Stimulated activated naive B cell treated with anti-CD40 and anti-IgM and Interleukin-4, amounts not matched to agents 10 μg/mL and 1 μg/mL and 100 μg/mL, for 72 hours (primary cell): ENCODE measurements at regions not wholly inside any gene's neighbourhood (a gene's known extent, or its start where the extent isn't known, plus 50 kb on each side); places are given as distances from the start of the nearest gene placed in this dataset.
"Not testable (repeated sequence)": the region's sequence is repeated elsewhere in the genome, so short reads cannot be mapped to it uniquely, and the experiment has no call there.

Experiments
- ATAC-seq, 2 donors: fragments of 150-1000 bp; cut with Tn5 transposase; replicated peaks; 2 replicates each; pipeline ENCODE4 v1.10.0; 2021; ENCODE audit warnings: moderate library complexity in 1 of 2
- DNase-seq: peaks from one replicate; pipeline ENCODE4 v3.0.0; 2021
- H3K27ac Mint-ChIP-seq: one replicate; pipeline ENCODE4 v1.8.0; 2022; ENCODE audit warnings: mild to moderate bottlenecking, mixed read lengths
- H3K27me3 Mint-ChIP-seq, 2 donors: one replicate each; pipeline ENCODE4 v1.8.0; 2022; ENCODE audit warnings: mixed read lengths in 2 of 2
- H3K36me3 Mint-ChIP-seq, 2 donors: one replicate each; pipeline ENCODE4 v1.8.0; 2022; ENCODE audit warnings: mixed read lengths in 2 of 2, mild to moderate bottlenecking in 1 of 2
- H3K4me1 Mint-ChIP-seq, 2 donors: one replicate each; pipeline ENCODE4 v1.8.0; 2022; ENCODE audit warnings: mixed read lengths in 2 of 2, mild to moderate bottlenecking in 1 of 2
- H3K4me3 Mint-ChIP-seq, 2 donors: one replicate each; pipeline ENCODE4 v1.8.0; 2022; ENCODE audit warnings: mild to moderate bottlenecking in 2 of 2, mixed read lengths in 2 of 2, moderate library complexity in 1 of 2
- H3K9me3 Mint-ChIP-seq, 2 donors: one replicate each; pipeline ENCODE4 v1.8.0; 2022; ENCODE audit warnings: mixed read lengths in 2 of 2, mild to moderate bottlenecking in 1 of 2

GRCh38 chr6:56719315-56720058 is 76.8 kb upstream of the DST start:
- H3K4me3 Mint-ChIP-seq, ATAC-seq, DNase-seq, H3K36me3 Mint-ChIP-seq, H3K4me1 Mint-ChIP-seq, H3K9me3 Mint-ChIP-seq, H3K27me3 Mint-ChIP-seq: not testable (repeated sequence)
- H3K27ac Mint-ChIP-seq: peak overlapping the region; percentile 63

DNA sequence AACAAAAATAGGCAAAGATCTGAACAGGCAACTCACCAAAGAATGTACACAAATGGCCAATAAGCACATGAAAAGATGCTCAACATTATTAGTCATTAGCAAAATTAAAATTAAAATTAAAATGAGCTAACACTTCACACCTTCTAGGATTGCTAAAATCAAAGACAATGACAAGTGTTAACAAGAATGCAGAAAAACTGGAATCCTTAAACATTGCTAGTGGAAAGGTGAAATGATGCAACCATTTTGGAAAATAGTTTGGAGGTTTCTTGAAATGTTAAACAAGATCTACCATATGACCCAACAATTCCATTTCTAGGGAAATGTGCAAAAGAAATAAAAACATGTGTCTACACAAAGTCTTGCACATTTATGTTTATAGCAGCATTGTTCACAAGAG is 75.5 kb upstream of the DST start:
- Mint-ChIP-seq H3K36me3 (no peaks in the 10 kb centered on the region), H3K9me3 (peaks cover 5 to 10% of the 10 kb centered on the region in 2 donors), H3K4me3 (no peak overlapping the region), H3K4me1 (no peaks in the 10 kb centered on the region), H3K27me3 (peaks cover 5 to 7% of the 10 kb centered on the region in 2 donors), H3K27ac (no peak overlapping the region)
- ATAC-seq (no peak), DNase-seq (no peak)

DNA sequence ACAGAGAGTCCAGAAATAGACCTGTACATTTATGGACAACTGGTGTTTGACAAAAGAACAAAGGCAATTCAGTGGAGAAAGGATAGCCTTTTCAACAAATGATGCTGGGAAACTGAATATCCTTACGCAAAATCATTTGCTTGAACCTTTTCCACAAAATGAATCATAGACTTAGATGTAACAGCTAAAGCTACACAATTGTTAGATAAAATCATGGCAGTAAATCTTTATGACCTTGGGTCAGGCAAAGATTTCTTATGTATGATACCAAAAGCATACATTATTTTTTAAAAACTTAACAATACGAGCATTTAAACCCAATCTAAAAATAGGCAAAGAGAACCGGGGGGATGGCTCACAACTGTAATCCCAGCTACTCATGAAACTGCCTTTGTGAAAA is 73.5 kb upstream of the DST start:
- H3K27ac Mint-ChIP-seq: no peak overlapping the region
- no peak overlapping the region for H3K4me3 Mint-ChIP-seq
- ATAC-seq: no peak
- H3K4me1 Mint-ChIP-seq: no peaks in the 10 kb centered on the region
- peaks cover 5 to 10% of the 10 kb centered on the region in 2 donors for H3K9me3 Mint-ChIP-seq
- H3K27me3 Mint-ChIP-seq: peaks cover 5 to 7% of the 10 kb centered on the region in 2 donors
- no peak for DNase-seq
- no peaks in the 10 kb centered on the region for H3K36me3 Mint-ChIP-seq

GRCh38 chr6:56715741-56716140 is 73.1 kb upstream of the DST start:
- Mint-ChIP-seq H3K9me3 (peaks cover 5 to 10% of the 10 kb centered on the region in 2 donors), H3K4me1 (no peaks in the 10 kb centered on the region), H3K4me3 (no peak overlapping the region), H3K27ac (no peak overlapping the region), H3K27me3 (peaks cover 5 to 7% of the 10 kb centered on the region in 2 donors), H3K36me3 (no peaks in the 10 kb centered on the region)
- DNase-seq (no peak), ATAC-seq (no peak)

DNA sequence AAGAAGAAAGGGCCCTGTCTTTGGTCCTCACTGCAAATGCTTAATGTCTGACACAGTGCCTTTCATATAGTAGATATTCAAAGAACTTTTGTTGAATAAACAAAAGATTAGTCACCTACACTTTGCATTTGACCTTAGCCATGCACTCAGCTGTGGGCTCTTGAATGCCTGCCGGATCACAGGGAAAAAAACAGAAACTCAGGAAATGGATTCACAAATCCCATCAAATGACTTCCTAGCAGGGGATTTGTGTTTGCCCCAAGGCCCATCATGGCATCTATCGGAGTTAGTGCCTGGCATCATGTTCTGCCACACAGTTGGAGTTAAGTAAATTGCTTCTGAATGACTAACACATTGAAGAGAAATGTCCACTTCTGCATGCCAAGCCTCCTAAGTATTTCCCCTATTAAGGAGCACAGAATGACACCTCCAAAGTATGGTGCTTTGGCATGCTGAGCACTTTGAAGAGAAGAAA is 72.3 kb upstream of the DST start:
- DNase-seq (no peak), ATAC-seq (no peak)
- peaks cover 5 to 7% of the 10 kb centered on the region in 2 donors for H3K27me3 Mint-ChIP-seq
- no peak overlapping the region for H3K27ac Mint-ChIP-seq
- peaks cover 5 to 9% of the 10 kb centered on the region in 2 donors for H3K9me3 Mint-ChIP-seq
- no peaks in the 10 kb centered on the region for H3K4me1 Mint-ChIP-seq
- H3K36me3 Mint-ChIP-seq: no peaks in the 10 kb centered on the region
- no peak overlapping the region for H3K4me3 Mint-ChIP-seq

DNA sequence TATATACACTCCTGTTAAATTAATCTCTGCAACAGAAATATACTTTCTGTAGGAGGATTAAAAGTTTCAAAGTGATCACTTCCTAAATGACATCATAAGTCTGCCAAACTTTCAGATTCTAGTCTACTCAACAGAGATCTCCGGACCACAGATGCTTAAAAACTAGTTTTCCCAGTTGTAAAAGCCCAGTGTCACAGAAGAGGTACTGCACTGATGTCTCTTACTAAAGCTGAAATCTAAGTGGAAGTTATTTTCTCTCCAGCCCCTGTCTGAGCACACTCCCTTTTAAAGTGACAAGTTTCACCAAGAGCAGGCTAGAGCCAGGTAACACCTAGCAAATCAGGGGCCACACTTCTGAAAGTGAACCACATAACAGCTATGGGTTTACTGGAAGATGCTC is 71.6 kb upstream of the DST start:
- DNase-seq: no peak
- Mint-ChIP-seq H3K27ac (no peak overlapping the region), H3K4me3 (no peak overlapping the region), H3K27me3 (peaks cover under 1 to 7% of the 10 kb centered on the region in 2 donors), H3K36me3 (no peaks in the 10 kb centered on the region), H3K9me3 (peaks cover 0 to 4% of the 10 kb centered on the region in 2 donors), H3K4me1 (no peaks in the 10 kb centered on the region)
- no peak for ATAC-seq

- ATAC-seq: no peak
- H3K36me3 Mint-ChIP-seq: no peaks in the 10 kb centered on the region
Observed at GRCh38 chr6:56713254-56713672, 70.6 kb upstream of the DST start.

DNA sequence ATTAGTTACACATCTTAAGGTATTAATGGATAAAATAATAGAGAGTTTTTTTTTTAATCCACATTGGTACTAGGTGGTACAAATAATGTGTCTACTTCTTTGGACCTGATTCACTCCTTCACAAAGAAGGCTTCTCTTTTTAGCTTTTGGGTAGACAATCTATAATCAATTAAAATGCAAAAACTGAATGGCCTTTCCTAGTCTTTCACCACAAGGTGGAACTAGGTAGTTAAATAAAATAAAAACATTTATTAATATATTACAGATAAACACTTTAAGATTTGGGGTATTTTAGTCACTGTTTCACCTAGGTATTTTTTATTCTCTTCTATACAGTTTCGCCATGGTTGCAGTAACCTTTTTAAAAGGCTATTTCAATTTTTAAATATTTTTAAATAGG is 68.3 kb upstream of the DST start:
- Mint-ChIP-seq H3K4me3 (no peak overlapping the region), H3K4me1 (no peaks in the 10 kb centered on the region), H3K9me3 (no peaks in the 10 kb centered on the region), H3K27me3 (no peaks in the 10 kb centered on the region), H3K36me3 (no peaks in the 10 kb centered on the region), H3K27ac (no peak overlapping the region)
- no peak for ATAC-seq
- no peak for DNase-seq

More at GRCh38 chr6:56713254-56713672, 70.6 kb upstream of the DST start:
- no peaks in the 10 kb centered on the region for H3K9me3 Mint-ChIP-seq
- no peak overlapping the region for H3K4me3 Mint-ChIP-seq
- DNase-seq: no peak
- no peaks in the 10 kb centered on the region for H3K4me1 Mint-ChIP-seq
- no peak overlapping the region for H3K27ac Mint-ChIP-seq
- peaks cover 0 to under 1% of the 10 kb centered on the region in 2 donors for H3K27me3 Mint-ChIP-seq

DNA sequence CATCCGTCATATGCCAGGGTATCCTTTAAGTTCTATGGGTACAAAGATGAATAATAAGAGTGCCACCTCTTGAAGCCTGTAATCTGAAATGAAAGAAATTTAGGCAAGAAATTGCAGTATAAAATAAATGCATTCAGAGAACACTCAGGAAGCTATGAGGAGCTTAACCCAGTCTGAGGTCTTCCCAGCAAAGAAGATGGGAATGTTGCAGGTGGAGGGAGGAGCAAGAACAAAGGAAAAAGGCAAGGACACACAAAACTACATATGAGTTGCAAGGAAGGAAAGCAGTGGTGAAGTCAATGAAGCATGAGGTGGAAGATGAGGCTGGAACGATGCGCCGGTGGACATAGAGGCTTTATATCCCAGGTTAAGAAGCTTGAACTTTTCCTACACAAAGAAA is 67.0 kb upstream of the DST start:
- DNase-seq: no peak
- ATAC-seq: no peak
- H3K4me1 Mint-ChIP-seq: no peaks in the 10 kb centered on the region
- H3K4me3 Mint-ChIP-seq: no peak overlapping the region
- no peaks in the 10 kb centered on the region for H3K36me3 Mint-ChIP-seq
- no peaks in the 10 kb centered on the region for H3K9me3 Mint-ChIP-seq
- H3K27ac Mint-ChIP-seq: no peak overlapping the region
- no peaks in the 10 kb centered on the region for H3K27me3 Mint-ChIP-seq

- DNase-seq (no peak), ATAC-seq (no peak)
- no peaks in the 10 kb centered on the region for H3K36me3 Mint-ChIP-seq
- H3K4me1 Mint-ChIP-seq: no peaks in the 10 kb centered on the region
- no peak overlapping the region for H3K27ac Mint-ChIP-seq
- H3K4me3 Mint-ChIP-seq: no peak overlapping the region
- H3K27me3 Mint-ChIP-seq: no peaks in the 10 kb centered on the region
- no peaks in the 10 kb centered on the region for H3K9me3 Mint-ChIP-seq
Observed at GRCh38 chr6:56708810-56709597, 66.3 kb upstream of the DST start.

GRCh38 chr6:56706981-56707726 is 64.5 kb upstream of the DST start:
- H3K27me3 Mint-ChIP-seq: no peaks in the 10 kb centered on the region

DNA sequence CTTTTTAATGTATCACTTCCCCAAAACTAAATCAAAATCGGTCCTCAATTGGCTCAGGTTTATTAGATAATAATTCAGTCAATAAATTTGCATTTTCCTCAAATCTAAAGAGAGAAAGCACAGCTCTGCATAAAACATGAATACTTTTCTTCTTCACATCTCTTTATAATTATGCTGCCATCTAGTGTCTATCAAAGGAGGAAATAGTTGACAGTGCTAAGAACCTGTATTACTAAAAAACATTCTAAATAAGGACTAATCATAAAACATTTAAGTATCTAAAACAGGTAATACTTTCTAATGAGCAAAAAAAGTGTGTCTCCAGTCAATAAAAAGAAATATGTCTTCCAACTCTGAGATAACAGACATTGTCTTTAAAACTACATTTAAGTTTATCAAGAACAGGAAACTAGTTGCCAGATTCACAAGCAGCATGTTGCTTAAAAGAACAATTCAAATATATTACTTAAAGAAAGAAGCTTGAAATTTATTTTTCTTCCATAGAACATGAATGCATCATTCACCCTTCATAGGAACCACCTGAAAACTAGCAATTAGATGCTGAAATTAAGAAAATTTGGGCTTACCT is 56.5 kb upstream of the DST start:
- no peaks in the 10 kb centered on the region for H3K4me1 Mint-ChIP-seq
- peak in 1 of 2 donors; percentile 43 for ATAC-seq
- H3K9me3 Mint-ChIP-seq: peaks cover 0 to 2% of the 10 kb centered on the region in 2 donors
- no peak overlapping the region for H3K4me3 Mint-ChIP-seq
- DNase-seq: no peak
- no peak overlapping the region for H3K27ac Mint-ChIP-seq
- no peaks in the 10 kb centered on the region for H3K27me3 Mint-ChIP-seq
- H3K36me3 Mint-ChIP-seq: no peaks in the 10 kb centered on the region

More at GRCh38 chr6:56706981-56707726, 64.5 kb upstream of the DST start:
- ATAC-seq: no peak
- no peak overlapping the region for H3K27ac Mint-ChIP-seq
- H3K4me1 Mint-ChIP-seq: no peaks in the 10 kb centered on the region
- no peak for DNase-seq
- no peak overlapping the region for H3K4me3 Mint-ChIP-seq
- no peaks in the 10 kb centered on the region for H3K36me3 Mint-ChIP-seq
- H3K9me3 Mint-ChIP-seq: no peaks in the 10 kb centered on the region

- DNase-seq (no peak), ATAC-seq (no peak)
- Mint-ChIP-seq H3K36me3 (no peaks in the 10 kb centered on the region), H3K9me3 (peaks cover 0 to 2% of the 10 kb centered on the region in 2 donors), H3K4me3 (no peak overlapping the region), H3K27me3 (no peaks in the 10 kb centered on the region), H3K27ac (no peak overlapping the region), H3K4me1 (no peaks in the 10 kb centered on the region)
Observed at GRCh38 chr6:56695702-56696101, 53.0 kb upstream of the DST start.

GRCh38 chr6:56694002-56694401 is 51.3 kb upstream of the DST start:
- no peak overlapping the region for H3K27ac Mint-ChIP-seq

More at GRCh38 chr6:56694002-56694401, 51.3 kb upstream of the DST start:
- Mint-ChIP-seq H3K9me3 (peaks cover 0 to 2% of the 10 kb centered on the region in 2 donors), H3K27me3 (no peaks in the 10 kb centered on the region), H3K4me1 (no peaks in the 10 kb centered on the region), H3K4me3 (no peak overlapping the region), H3K36me3 (no peaks in the 10 kb centered on the region)
- no peak for ATAC-seq
- no peak for DNase-seq
